GM18951 (cell line): ENCODE measurements at regions not wholly inside any gene's neighbourhood (a gene's known extent, or its start where the extent isn't known, plus 50 kb on each side); places are given as distances from the start of the nearest gene placed in this dataset.

ENCODE experiments used
- POLR2A ChIP-seq: IDR thresholded peaks from 4 replicates; pipeline ENCODE4 v1.6.1; 2011; ENCODE audit warnings: mild to moderate bottlenecking; ENCODE audit not compliant: insufficient read length, insufficient read depth; ENCODE audit errors: extremely low read depth
- in situ Hi-C: fragments of 300-500 bp; cut with MboI; formaldehyde crosslinking; loops from one replicate; pipeline ENCODE4 v1.12.0; 2022; ENCODE audit warnings: low sequenced_read_pairs, mixed read lengths, inconsistent platforms; ENCODE audit not compliant: unreplicated experiment

GRCh38 chr2:84373391-84373790 lies 85.7 kb downstream of the SUCLG1 start:
- in situ Hi-C loops = no loop called here
- no peak for TF ChIP-seq POLR2A

- in situ Hi-C loops = no loop called here
- no peak for TF ChIP-seq POLR2A
Observed at GRCh38 chr2:84362541-84362940, 96.5 kb downstream of the SUCLG1 start.

- in situ Hi-C loops = no loop called here
- no peak for TF ChIP-seq POLR2A
Observed at GRCh38 chr2:84338069-84338468, 121.0 kb downstream of the SUCLG1 start.

GRCh38 chr2:84327645-84328249 lies 131.3 kb downstream of the SUCLG1 start:
- in situ Hi-C loops = no loop called here
- no peak for TF ChIP-seq POLR2A

- in situ Hi-C loops = no loop called here
- TF ChIP-seq POLR2A = no peak
Observed at GRCh38 chr2:84326831-84327432, 132.1 kb downstream of the SUCLG1 start.

- no peak for TF ChIP-seq POLR2A
- in situ Hi-C loops = no loop called here
Observed at GRCh38 chr2:84323890-84324289, 135.2 kb downstream of the SUCLG1 start.

- no peak for TF ChIP-seq POLR2A
- in situ Hi-C loops = no loop called here
Observed at GRCh38 chr2:84320940-84321339, 138.1 kb downstream of the SUCLG1 start.

- in situ Hi-C loops = loop anchor here (10.0 kb wide), 1 partner anchor 545 kb away; no protein-coding TSS in a partner anchor
- TF ChIP-seq POLR2A = no peak
Observed at GRCh38 chr2:84319581-84319980, 139.5 kb downstream of the SUCLG1 start.

- in situ Hi-C loops = loop anchor here (10.0 kb wide), 1 partner anchor 548 kb away; no protein-coding TSS in a partner anchor
- no peak for TF ChIP-seq POLR2A
Observed at GRCh38 chr2:84317135-84317534, 141.9 kb downstream of the SUCLG1 start.

- TF ChIP-seq POLR2A = no peak
- in situ Hi-C loops = loop anchor here (10.0 kb wide), 1 partner anchor 550 kb away; no protein-coding TSS in a partner anchor
Observed at GRCh38 chr2:84314901-84315330, 144.2 kb downstream of the SUCLG1 start.

- in situ Hi-C loops = loop anchor here (10.0 kb wide), 1 partner anchor 551 kb away; no protein-coding TSS in a partner anchor
- TF ChIP-seq POLR2A = no peak
Observed at GRCh38 chr2:84314250-84314649, 144.8 kb downstream of the SUCLG1 start.

- in situ Hi-C loops = no loop called here
- TF ChIP-seq POLR2A = no peak
Observed at GRCh38 chr2:84309281-84309680, 149.8 kb downstream of the SUCLG1 start.

- no peak for TF ChIP-seq POLR2A
- in situ Hi-C loops = no loop called here
Observed at GRCh38 chr2:84306361-84306760, 152.7 kb downstream of the SUCLG1 start.
